BE2C (cell line): ENCODE measurements at regions not wholly inside any gene's neighbourhood (a gene's known extent, or its start where the extent isn't known, plus 50 kb on each side); places are given as distances from the start of the nearest gene placed in this dataset.

Experiments
- DNase-seq: peaks from one replicate; pipeline ENCODE4 v3.0.0-alpha.2; 2020
- H3K27me3 ChIP-seq: fragments of 250-450 bp; sonication (Bioruptor Pico); 2 replicates; pipeline ENCODE4 v1.5.1; 2020; ENCODE audit warnings: mild to moderate bottlenecking
- H3K36me3 ChIP-seq: fragments of 250-450 bp; sonication (Bioruptor Pico); 2 replicates; pipeline ENCODE4 v1.5.1; 2020; ENCODE audit warnings: mild to moderate bottlenecking
- H3K4me1 ChIP-seq: fragments of 250-450 bp; sonication (Bioruptor Pico); 2 replicates; pipeline ENCODE4 v1.5.1; 2020
- H3K4me3 ChIP-seq: 2 replicates; pipeline ENCODE4 v1.5.1; 2011; ENCODE audit warnings: low read depth, low read length
- H3K9me3 ChIP-seq: fragments of 250-450 bp; sonication (Bioruptor Pico); 2 replicates; pipeline ENCODE4 v1.5.1; 2020
- CTCF ChIP-seq: IDR thresholded peaks from 2 replicates; pipeline ENCODE4 v1.5.1; 2012; ENCODE audit warnings: mild to moderate bottlenecking, low read depth, low read length

GRCh38 chr20:40054311-40054710, 634.7 kb downstream of the MAFB start:
- Histone ChIP-seq H3K4me1 (no peaks in the 10 kb centered on the region), H3K9me3 (no peaks in the 10 kb centered on the region), H3K36me3 (no peaks in the 10 kb centered on the region), H3K4me3 (no peak overlapping the region), H3K27me3 (no peaks in the 10 kb centered on the region)
- no peak for DNase-seq
- no peak for TF ChIP-seq CTCF

GRCh38 chr20:40050596-40050995, 638.4 kb downstream of the MAFB start:
- Histone ChIP-seq H3K27me3 (no peaks in the 10 kb centered on the region), H3K4me3 (no peak overlapping the region), H3K36me3 (no peaks in the 10 kb centered on the region), H3K9me3 (no peaks in the 10 kb centered on the region), H3K4me1 (no peaks in the 10 kb centered on the region)
- no peak for TF ChIP-seq CTCF
- no peak for DNase-seq

- DNase-seq = no peak
- Histone ChIP-seq H3K36me3 (no peaks in the 10 kb centered on the region), H3K9me3 (no peaks in the 10 kb centered on the region), H3K4me1 (no peaks in the 10 kb centered on the region), H3K27me3 (no peaks in the 10 kb centered on the region), H3K4me3 (no peak overlapping the region)
- no peak for TF ChIP-seq CTCF
Observed at GRCh38 chr20:40049854-40050253, 639.2 kb downstream of the MAFB start.

GRCh38 chr20:40046703-40047102, 642.3 kb downstream of the MAFB start:
- TF ChIP-seq CTCF = no peak
- H3K4me3 ChIP-seq = no peak overlapping the region
- no peaks in the 10 kb centered on the region for H3K4me1 ChIP-seq
- no peaks in the 10 kb centered on the region for H3K9me3 ChIP-seq
- H3K27me3 ChIP-seq = no peaks in the 10 kb centered on the region
- no peaks in the 10 kb centered on the region for H3K36me3 ChIP-seq
- no peak for DNase-seq

GRCh38 chr20:40037511-40037910, 651.5 kb downstream of the MAFB start:
- Histone ChIP-seq H3K36me3 (no peaks in the 10 kb centered on the region), H3K4me3 (no peak overlapping the region), H3K27me3 (no peaks in the 10 kb centered on the region), H3K4me1 (no peaks in the 10 kb centered on the region), H3K9me3 (no peaks in the 10 kb centered on the region)
- no peak for TF ChIP-seq CTCF
- DNase-seq = no peak

DNA sequence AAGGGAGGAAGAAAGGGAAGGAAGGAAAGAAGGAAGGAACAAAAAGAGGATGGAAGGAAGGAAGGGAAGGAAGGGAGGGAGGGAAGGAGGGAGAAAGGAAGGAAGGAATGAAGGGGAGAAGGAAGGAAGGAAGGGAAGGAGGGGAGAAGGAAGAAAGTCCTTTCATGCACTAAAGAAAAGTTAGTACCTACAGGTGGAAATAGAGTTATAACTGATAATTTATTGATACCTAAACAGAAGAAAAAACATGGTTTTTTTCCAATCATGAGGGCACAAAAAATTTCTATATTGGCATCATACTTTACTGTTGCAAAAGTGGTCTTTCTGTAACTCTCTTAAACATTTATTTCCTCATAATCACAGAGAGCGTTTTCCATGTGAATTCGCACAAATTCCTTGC, 659.4 kb downstream of the MAFB start:
- Histone ChIP-seq H3K36me3 (no peaks in the 10 kb centered on the region), H3K9me3 (no peaks in the 10 kb centered on the region), H3K4me1 (no peaks in the 10 kb centered on the region), H3K4me3 (no peak overlapping the region), H3K27me3 (no peaks in the 10 kb centered on the region)
- TF ChIP-seq CTCF = no peak
- no peak for DNase-seq
